Erythroblast (primary cell): ENCODE measurements at regions not wholly inside any gene's neighbourhood (a gene's known extent, or its start where the extent isn't known, plus 50 kb on each side); places are given as distances from the start of the nearest gene placed in this dataset.

ENCODE experiments used
- GATA1 ChIP-seq: IDR thresholded peaks from 2 replicates; pipeline ENCODE4 v1.6.1; 2011; ENCODE audit warnings: low read depth, mild to moderate bottlenecking, control low read depth, low read length, moderate library complexity
- POLR2A ChIP-seq: IDR thresholded peaks from 2 replicates; pipeline ENCODE4 v1.6.1; 2011; ENCODE audit warnings: mild to moderate bottlenecking, low read length

DNA sequence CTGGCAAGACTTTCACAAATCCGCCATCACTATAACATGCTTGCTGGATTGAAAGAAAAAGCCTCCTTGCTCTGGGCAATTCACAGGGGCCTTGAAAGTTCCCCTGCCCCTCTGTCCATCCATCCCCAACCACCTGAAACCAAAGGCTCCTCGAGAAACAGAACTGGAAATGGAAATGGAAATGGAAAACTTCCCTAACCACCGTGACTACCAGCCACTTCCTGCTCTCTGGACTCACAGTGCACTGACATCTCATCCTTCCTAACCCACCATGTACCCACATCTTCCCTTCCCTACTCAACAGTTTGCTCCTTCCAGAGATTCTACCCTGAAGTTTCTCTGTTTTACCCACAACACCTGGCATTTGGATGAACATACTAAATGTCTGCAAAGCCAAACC lies 603.6 kb upstream of the DIPK2B start:
- TF ChIP-seq POLR2A (no peak), GATA1 (no peak)
